Left colon (tissue), 2 donors: ENCODE measurements at regions not wholly inside any gene's neighbourhood (a gene's known extent, or its start where the extent isn't known, plus 50 kb on each side); places are given as distances from the start of the nearest gene placed in this dataset.
"Not testable (repeated sequence)": the region's sequence is repeated elsewhere in the genome, so short reads cannot be mapped to it uniquely, and the experiment has no call there.

Experiments used
- ATAC-seq: fragments of 200-7000 bp; cut with Tn5 transposase; one replicate; pipeline ENCODE4 v1.9.1; 2020; ENCODE audit warnings: mild to moderate bottlenecking, moderate library complexity
- DNase-seq, 2 donors: peaks; one replicate each; pipeline ENCODE4 v3.0.0-alpha.2; 2020
- intact Hi-C, 2 donors: fragments of 100-400 bp; cut with DNase I in 1 of 2; cut with micrococcal nuclease in 1 of 2; formaldehyde crosslinking; loops; one replicate each; pipeline versions ENCODE4 v1.11.2 to v1.14.0; 2022; cut with DNase I, micrococcal nuclease
- donor health status: DM: no; HTN: no; CAD: no.
- donor health status: DM: yes; HTN: yes; CAD: no.

GRCh38 chr1:164141797-164142196, 417.2 kb upstream of the PBX1 start:
- ATAC-seq (no peak), DNase-seq (no peak)

GRCh38 chr1:164154622-164155021, 404.4 kb upstream of the PBX1 start:
- intact Hi-C loops = no loop called here
- DNase-seq (no peak), ATAC-seq (no peak)

More at GRCh38 chr1:164141797-164142196, 417.2 kb upstream of the PBX1 start:
- intact Hi-C loops = no loop called here

- intact Hi-C loops = no loop called here
- ATAC-seq (no peak), DNase-seq (no peak)
Measured at GRCh38 chr1:164155347-164155746, 403.6 kb upstream of the PBX1 start.

- DNase-seq = no peak
- ATAC-seq = no peak
- intact Hi-C loops = no loop called here
Measured at GRCh38 chr1:164163289-164163849, 395.6 kb upstream of the PBX1 start.

GRCh38 chr1:164165466-164165865, 393.5 kb upstream of the PBX1 start:
- no peak for ATAC-seq

GRCh38 chr1:164166454-164166853, 392.5 kb upstream of the PBX1 start:
- peak in 1 of 2 donors; percentile 40 for DNase-seq
- ATAC-seq = peak; percentile 81
- intact Hi-C loops = not testable (repeated sequence)

More at GRCh38 chr1:164165466-164165865, 393.5 kb upstream of the PBX1 start:
- intact Hi-C loops = no loop called here
- DNase-seq = no peak

- intact Hi-C loops = no loop called here
- no peak for ATAC-seq
- DNase-seq = no peak
Measured at GRCh38 chr1:164177118-164177517, 381.9 kb upstream of the PBX1 start.

GRCh38 chr1:164180824-164181223, 378.2 kb upstream of the PBX1 start:
- no peak for DNase-seq
- ATAC-seq = peak; percentile 75
- intact Hi-C loops = no loop called here

GRCh38 chr1:164183854-164184635, 374.9 kb upstream of the PBX1 start:
- intact Hi-C loops = no loop called here
- ATAC-seq = peak; percentile 95
- peak; percentile 5 to 25 for DNase-seq

- DNase-seq (no peak), ATAC-seq (no peak)
- intact Hi-C loops = no loop called here
Measured at GRCh38 chr1:164186881-164187280, 372.1 kb upstream of the PBX1 start.

GRCh38 chr1:164188497-164188896, 370.5 kb upstream of the PBX1 start:
- no peak for ATAC-seq
- no peak for DNase-seq
- intact Hi-C loops = no loop called here

- intact Hi-C loops = no loop called here
- DNase-seq = no peak
- ATAC-seq = no peak
Measured at GRCh38 chr1:164191191-164191590, 367.8 kb upstream of the PBX1 start.

GRCh38 chr1:164210211-164210739, 348.7 kb upstream of the PBX1 start:
- intact Hi-C loops = no loop called here
- no peak for DNase-seq

GRCh38 chr1:164223378-164223777, 335.6 kb upstream of the PBX1 start:
- DNase-seq = no peak
- intact Hi-C loops = no loop called here
- no peak for ATAC-seq

More at GRCh38 chr1:164210211-164210739, 348.7 kb upstream of the PBX1 start:
- no peak for ATAC-seq

GRCh38 chr1:164225011-164225410, 334.0 kb upstream of the PBX1 start:
- ATAC-seq = no peak
- intact Hi-C loops = no loop called here
- DNase-seq = no peak

GRCh38 chr1:164226977-164227376, 332.0 kb upstream of the PBX1 start:
- ATAC-seq (no peak), DNase-seq (no peak)
- intact Hi-C loops = no loop called here

GRCh38 chr1:164228928-164229327, 330.1 kb upstream of the PBX1 start:
- ATAC-seq = no peak
- no peak for DNase-seq
- intact Hi-C loops = no loop called here

- DNase-seq = no peak
- intact Hi-C loops = no loop called here
Measured at GRCh38 chr1:164233149-164233548, 325.8 kb upstream of the PBX1 start.

GRCh38 chr1:164240081-164240480, 318.9 kb upstream of the PBX1 start:
- ATAC-seq (no peak), DNase-seq (no peak)
- intact Hi-C loops = no loop called here

More at GRCh38 chr1:164233149-164233548, 325.8 kb upstream of the PBX1 start:
- ATAC-seq = no peak

GRCh38 chr1:164250365-164250764, 308.6 kb upstream of the PBX1 start:
- DNase-seq (no peak), ATAC-seq (no peak)
- intact Hi-C loops = no loop called here
